Endothelial cell of umbilical vein (primary cell): ENCODE measurements at regions not wholly inside any gene's neighbourhood (a gene's known extent, or its start where the extent isn't known, plus 50 kb on each side); places are given as distances from the start of the nearest gene placed in this dataset.

ENCODE experiments used
- BruUV-seq: library from RNA; stranded (reverse); fragments of 400-500 nt; replicated peaks from 2 replicates; lab custom pipeline; 2021; lab: Mats Ljungman, UMichigan
- CTCF ChIA-PET: fragments of 300-600, 350-600 bp; sonication (Branson Sonifier 250); formaldehyde crosslinking; loops from one replicate; lab custom pipeline; 2021; ENCODE audit warnings: antibody characterized with exemption, inconsistent platforms; lab: Charles Lee
- POLR2A ChIA-PET: fragments of 300-600, 350-600 bp; sonication (Branson Sonifier 250); formaldehyde crosslinking; loops from one replicate; lab custom pipeline; 2021; ENCODE audit warnings: antibody characterized with exemption, inconsistent platforms; lab: Charles Lee
- DNase-seq: peaks from one replicate; pipeline ENCODE4 v3.0.0-alpha.2; 2011; ENCODE audit warnings: low read depth, low spot score
- FAIRE-seq: peaks from 2 replicates; lab custom pipeline; 2011; peaks lifted over from hg19 to GRCh38; lab: Jason Lieb, UNC
- H2AFZ ChIP-seq: 2 replicates; pipeline ENCODE4 v1.6.0; 2012; ENCODE audit warnings: low read depth, low read length, control low read depth, inconsistent platforms
- H3K27ac ChIP-seq: 2 replicates; pipeline ENCODE4 v1.5.1; 2011; ENCODE audit warnings: low read depth, mild to moderate bottlenecking, control low read depth, low read length, moderate library complexity; ENCODE audit not compliant: insufficient read depth
- H3K27me3 ChIP-seq, 2 experiments: 2 replicates each; pipeline versions ENCODE4 v1.6.0 to v1.6.1; 2011; ENCODE audit warnings: low read length in 2 of 2, mixed read lengths in 1 of 2; ENCODE audit not compliant: control insufficient read depth in 2 of 2, insufficient read depth in 2 of 2
- H3K36me3 ChIP-seq, 2 experiments: 2 replicates in 1 of 2; 3 replicates in 1 of 2; pipeline ENCODE4 v1.5.1; 2011; ENCODE audit warnings: low read length in 2 of 2, mild to moderate bottlenecking in 1 of 2, moderate library complexity in 1 of 2; ENCODE audit not compliant: control insufficient read depth in 2 of 2, insufficient read depth in 2 of 2; ENCODE audit errors: extremely low read depth in 1 of 2
- H3K4me1 ChIP-seq: 3 replicates; pipeline ENCODE4 v1.5.1; 2011; ENCODE audit warnings: mild to moderate bottlenecking, low read length; ENCODE audit not compliant: control insufficient read depth, insufficient read depth; ENCODE audit errors: extremely low read depth
- H3K4me2 ChIP-seq: 2 replicates; pipeline ENCODE4 v1.6.1; 2011; ENCODE audit warnings: low read length, control low read depth, mixed read lengths; ENCODE audit not compliant: insufficient read depth
- H3K4me3 ChIP-seq, 3 experiments: fragments of 200-600 bp in 1 of 3; sonication (generic), shearing (Covaris generic) in 1 of 3; replicated peaks in 1 of 3; 2 replicates each; pipeline ENCODE4 v1.5.1; 2011 to 2016; ENCODE audit warnings: control low read depth in 3 of 3, low read length in 3 of 3, mild to moderate bottlenecking in 2 of 3, inconsistent platforms in 1 of 3, low read depth in 1 of 3, moderate library complexity in 1 of 3; ENCODE audit not compliant: insufficient read depth in 1 of 3
- H3K79me2 ChIP-seq: 2 replicates; pipeline ENCODE4 v1.6.0; 2012; ENCODE audit warnings: low read length, inconsistent platforms; ENCODE audit not compliant: control insufficient read depth, insufficient read depth
- H3K9ac ChIP-seq: replicated peaks from 2 replicates; pipeline ENCODE3; 2011; ENCODE audit warnings: low read length, control low read depth; ENCODE audit not compliant: insufficient read depth; ENCODE audit errors: extremely low read depth
- H3K9me1 ChIP-seq: replicated peaks from 3 replicates; pipeline ENCODE4 v1.6.0; 2011; ENCODE audit warnings: mild to moderate bottlenecking, low read length; ENCODE audit not compliant: control insufficient read depth, insufficient read depth; ENCODE audit errors: extremely low read depth
- H3K9me3 ChIP-seq: replicated peaks from 2 replicates; pipeline ENCODE4 v1.5.1; 2012; ENCODE audit warnings: low read length, inconsistent platforms; ENCODE audit not compliant: control insufficient read depth, insufficient read depth
- H4K20me1 ChIP-seq: replicated peaks from 2 replicates; pipeline ENCODE3; 2011; ENCODE audit warnings: mild to moderate bottlenecking, low read length; ENCODE audit not compliant: control insufficient read depth, insufficient read depth; ENCODE audit errors: extremely low read depth
- CTCF ChIP-seq, 2 donors: IDR thresholded peaks; 1 replicate in 1 of 2; 2 replicates in 1 of 2; pipeline ENCODE4 v1.5.1; 2011; ENCODE audit warnings: low read length in 2 of 2, mild to moderate bottlenecking in 2 of 2, moderate library complexity in 2 of 2, control low read depth in 1 of 2, inconsistent platforms in 1 of 2, low read depth in 1 of 2; ENCODE audit not compliant: insufficient read depth in 1 of 2; ENCODE audit errors: extremely low read depth in 1 of 2
- EZH2 ChIP-seq: IDR thresholded peaks from 2 replicates; pipeline ENCODE4 v1.6.1; 2012; ENCODE audit warnings: borderline replicate concordance, low read depth, mild to moderate bottlenecking, moderate library complexity, low read length, inconsistent platforms; ENCODE audit not compliant: severe bottlenecking
- FOS ChIP-seq: IDR thresholded peaks from 2 replicates; pipeline ENCODE4 v1.6.1; 2011; ENCODE audit warnings: mild to moderate bottlenecking, low read length, moderate library complexity, borderline replicate concordance; ENCODE audit not compliant: insufficient read depth
- GATA2 ChIP-seq: IDR thresholded peaks from 2 replicates; pipeline ENCODE4 v1.7.0; 2011; ENCODE audit warnings: low read depth, mild to moderate bottlenecking, moderate library complexity, mixed read lengths, low read length; ENCODE audit not compliant: insufficient read length, insufficient read depth
- JUN ChIP-seq: IDR thresholded peaks from 2 replicates; pipeline ENCODE4 v1.6.1; 2011; ENCODE audit warnings: borderline replicate concordance, low read depth; ENCODE audit not compliant: insufficient read length, insufficient read depth
- MAX ChIP-seq: IDR thresholded peaks from 2 replicates; pipeline ENCODE4 v1.6.1; 2011; ENCODE audit not compliant: insufficient read depth, insufficient read length
- MYC ChIP-seq: IDR thresholded peaks from one replicate; pipeline ENCODE4 v1.6.1; 2011; ENCODE audit warnings: mild to moderate bottlenecking, low read depth, low read length
- POLR2A ChIP-seq: IDR thresholded peaks from 2 replicates; pipeline ENCODE4 v1.6.1; 2012; ENCODE audit warnings: low read depth, mild to moderate bottlenecking, control low read depth, low read length
- POLR2AphosphoS5 ChIP-seq: IDR thresholded peaks from 2 replicates; pipeline ENCODE4 v1.6.1; 2012; ENCODE audit warnings: low read depth, mild to moderate bottlenecking, control low read depth, low read length, moderate library complexity; ENCODE audit not compliant: insufficient read depth
- dilution Hi-C: fragments of 300-500 bp; cut with MboI; formaldehyde crosslinking; loops from one replicate; pipeline ENCODE4 v1.15.0; 2019; ENCODE audit warnings: low sequenced_read_pairs; ENCODE audit not compliant: extremely low pct_ligation_motif_present
- intact Hi-C: fragments of 100-400 bp; cut with micrococcal nuclease; formaldehyde crosslinking; loops from one replicate; pipeline ENCODE4 v1.10.0; 2022

DNA sequence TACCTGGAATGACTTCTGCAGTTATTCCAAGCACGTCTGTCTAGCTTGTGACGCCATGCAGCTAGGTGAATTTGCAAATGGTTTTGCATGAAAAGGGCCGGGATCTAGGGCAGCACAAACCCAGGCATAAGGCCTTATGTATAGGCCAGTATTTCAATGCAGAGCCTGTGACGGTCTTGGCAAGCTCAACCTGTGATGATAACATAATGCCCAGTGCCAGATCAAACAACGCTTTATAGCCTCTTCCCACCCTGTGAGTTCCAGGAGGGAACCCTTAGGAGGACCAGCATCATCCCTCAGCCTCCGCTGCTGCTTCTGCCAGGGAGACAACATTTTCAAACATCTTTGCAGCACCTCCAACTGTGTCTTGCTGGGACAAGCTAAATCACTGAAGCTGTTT, 390.7 kb downstream of the INHBA start:
- no peak for DNase-seq
- Histone ChIP-seq H3K27me3 (no peaks in the 10 kb centered on the region), H3K4me3 (no peak overlapping the region), H3K36me3 (no peaks in the 10 kb centered on the region), H3K9me3 (no peaks in the 10 kb centered on the region), H2AFZ (no peak overlapping the region), H4K20me1 (no peaks in the 10 kb centered on the region), H3K4me1 (no peaks in the 10 kb centered on the region), H3K9ac (no peak overlapping the region), H3K4me2 (no peak overlapping the region), H3K9me1 (no peaks in the 10 kb centered on the region), H3K27ac (no peak overlapping the region), H3K79me2 (no peaks in the 10 kb centered on the region)
- CTCF ChIA-PET = interaction anchor here (0.8 to 1.2 kb wide), 2 partner anchors 14 to 309 kb away, joined by 3 read pairs; no protein-coding TSS in a partner anchor
- TF ChIP-seq FOS (no peak), MYC (no peak), CTCF (IDR thresholded peaks at IDR 0.05; ENCODE audit: extremely low read depth in 1 of 2, insufficient read depth in 1 of 2, low read depth in 1 of 2, low read length in 2 of 2) (no peak), GATA2 (no peak), MAX (no peak), EZH2 (no peak), POLR2A (no peak), JUN (no peak), POLR2AphosphoS5 (no peak)
- POLR2A ChIA-PET = no interaction called here
- no peak for FAIRE-seq
- BruUV-seq = no TSS peak
- intact Hi-C loops = no loop called here
- dilution Hi-C loops = no loop called here
